ENCODE measurements at regions not wholly inside any gene's neighbourhood (a gene's known extent, or its start where the extent isn't known, plus 50 kb on each side); places are given as distances from the start of the nearest gene placed in this dataset.

- 9% methylated on average over 1 of the region's 1 CpG for WGBS (ENCODE audit: low lambda C conversion rate)
- Histone ChIP-seq H2AFZ (ENCODE audit: low read depth) (no peak overlapping the region), H4K20me1 (ENCODE audit: insufficient read depth) (no peaks in the 10 kb centered on the region), H3K9me2 (no peaks in the 10 kb centered on the region), H3F3A (replicated peaks; ENCODE audit: insufficient read depth) (no peaks in the 10 kb centered on the region), H3K4me1 (ENCODE audit: control insufficient read depth in 1 of 2, insufficient read depth in 2 of 2, low read depth in 1 of 2, low read length in 1 of 2) (no peaks in the 10 kb centered on the region), H3K4me3 (ENCODE audit: low read depth in 2 of 2, low read length in 1 of 2) (no peak overlapping the region), H3K79me2 (ENCODE audit: insufficient read depth) (no peaks in the 10 kb centered on the region), H3K4me2 (no peak overlapping the region), H3K27me3 (ENCODE audit: insufficient read depth) (no peaks in the 10 kb centered on the region), H3K9ac (no peak overlapping the region), H3K36me3 (replicated peaks in 1 of 2; ENCODE audit: control insufficient read depth in 1 of 2, insufficient read depth in 2 of 2, low read length in 1 of 2) (no peaks in the 10 kb centered on the region), H3K27ac (ENCODE audit: low read depth in 2 of 2, low read length in 1 of 2) (no peak overlapping the region), H3K9me3 (no peaks in the 10 kb centered on the region)
- POLR2A ChIA-PET, result no interaction called here
- TF ChIP-seq ZBTB33 (IDR thresholded peaks at IDR 0.05; ENCODE audit: borderline replicate concordance, low read depth) (no peak), SMC3 (IDR thresholded peaks at IDR 0.05; ENCODE audit: low read depth, low read length) (no peak), FOSL2 (IDR thresholded peaks at IDR 0.05; ENCODE audit: borderline replicate concordance, low read depth) (no peak)
- TF ChIP-seq, protein P1, sequence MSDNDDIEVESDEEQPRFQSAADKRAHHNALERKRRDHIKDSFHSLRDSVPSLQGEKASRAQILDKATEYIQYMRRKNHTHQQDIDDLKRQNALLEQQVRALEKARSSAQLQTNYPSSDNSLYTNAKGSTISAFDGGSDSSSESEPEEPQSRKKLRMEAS (IDR thresholded peaks at IDR 0.05; ENCODE audit: low read depth), result no peak
- TF ChIP-seq, protein P2, sequence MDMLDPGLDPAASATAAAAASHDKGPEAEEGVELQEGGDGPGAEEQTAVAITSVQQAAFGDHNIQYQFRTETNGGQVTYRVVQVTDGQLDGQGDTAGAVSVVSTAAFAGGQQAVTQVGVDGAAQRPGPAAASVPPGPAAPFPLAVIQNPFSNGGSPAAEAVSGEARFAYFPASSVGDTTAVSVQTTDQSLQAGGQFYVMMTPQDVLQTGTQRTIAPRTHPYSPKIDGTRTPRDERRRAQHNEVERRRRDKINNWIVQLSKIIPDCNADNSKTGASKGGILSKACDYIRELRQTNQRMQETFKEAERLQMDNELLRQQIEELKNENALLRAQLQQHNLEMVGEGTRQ (IDR thresholded peaks at IDR 0.05; ENCODE audit: borderline replicate concordance, low read depth, low read length), result no peak
- no peak for DNase-seq
- CTCF ChIA-PET, result interaction anchor here (0.6 kb wide), 1 partner anchor 950 kb away, joined by 3 read pairs; no protein-coding TSS in a partner anchor
Measured at GRCh38 chr2:34723683-34724082, 1124.6 kb upstream of the FAM98A start.

DNA sequence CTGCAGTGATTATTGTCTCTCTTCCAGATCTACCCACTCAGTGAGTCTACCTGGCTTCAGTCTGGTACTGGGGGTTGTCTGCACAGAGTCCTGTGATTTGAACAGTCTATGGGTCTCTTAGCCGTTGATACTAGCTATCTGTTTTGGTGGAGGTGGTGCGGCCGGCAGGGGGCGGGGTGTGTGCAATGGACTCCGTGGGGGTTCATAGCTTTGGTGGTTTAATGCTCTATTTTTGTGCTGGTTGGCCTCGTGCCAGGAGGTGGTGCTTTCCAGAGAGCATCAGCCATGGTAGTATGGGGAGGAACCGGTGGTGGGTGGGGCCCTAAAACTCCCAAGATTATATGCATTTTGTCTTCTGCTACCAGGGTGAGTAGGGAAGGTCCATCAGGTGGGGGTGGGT is 1120.1 kb upstream of the FAM98A start:
- no peak for DNase-seq
- Histone ChIP-seq H3K4me3 (ENCODE audit: low read depth in 2 of 2, low read length in 1 of 2) (no peak overlapping the region), H2AFZ (ENCODE audit: low read depth) (no peak overlapping the region), H3K9me2 (no peaks in the 10 kb centered on the region), H3K9ac (no peak overlapping the region), H3K36me3 (replicated peaks in 1 of 2; ENCODE audit: control insufficient read depth in 1 of 2, insufficient read depth in 2 of 2, low read length in 1 of 2) (no peaks in the 10 kb centered on the region), H4K20me1 (ENCODE audit: insufficient read depth) (no peaks in the 10 kb centered on the region), H3K27ac (ENCODE audit: low read depth in 2 of 2, low read length in 1 of 2) (no peak overlapping the region), H3K4me2 (no peak overlapping the region), H3K79me2 (ENCODE audit: insufficient read depth) (no peaks in the 10 kb centered on the region), H3F3A (replicated peaks; ENCODE audit: insufficient read depth) (no peaks in the 10 kb centered on the region), H3K9me3 (no peaks in the 10 kb centered on the region), H3K27me3 (ENCODE audit: insufficient read depth) (no peaks in the 10 kb centered on the region), H3K4me1 (ENCODE audit: control insufficient read depth in 1 of 2, insufficient read depth in 2 of 2, low read depth in 1 of 2, low read length in 1 of 2) (no peaks in the 10 kb centered on the region)
- WGBS (ENCODE audit: low lambda C conversion rate), result 37% methylated on average over 7 of the region's 7 CpGs
- POLR2A ChIA-PET, result no interaction called here
- CTCF ChIA-PET, result no interaction called here
- TF ChIP-seq GABPA (IDR thresholded peaks at IDR 0.05; ENCODE audit: low read depth) (no peak), RCOR1 (IDR thresholded peaks at IDR 0.05; ENCODE audit: low read length) (no peak), POLR2AphosphoS5 (IDR thresholded peaks at IDR 0.05; ENCODE audit: low read depth, low read length) (no peak), TCF12 (IDR thresholded peaks at IDR 0.05) (no peak), TEAD4 (IDR thresholded peaks at IDR 0.05; ENCODE audit: borderline replicate concordance, insufficient read depth) (no peak)

Data from SK-N-SH (cell line).